Naive thymus-derived CD4-positive, alpha-beta T cell (primary cell): ENCODE measurements at regions not wholly inside any gene's neighbourhood (a gene's known extent, or its start where the extent isn't known, plus 50 kb on each side); places are given as distances from the start of the nearest gene placed in this dataset.

Source experiments
- ATAC-seq: fragments of 150-1000 bp; cut with Tn5 transposase; 2 replicates; pipeline ENCODE4 v1.10.0; 2021; ENCODE audit warnings: mild to moderate bottlenecking, moderate library complexity
- CTCF ChIA-PET: fragments of 350-600 bp; sonication (Branson Sonifier 250); formaldehyde crosslinking; loops from one replicate; lab custom pipeline; 2021; ENCODE audit warnings: antibody characterized with exemption; lab: Charles Lee
- POLR2A ChIA-PET: fragments of 350-600 bp; sonication (Branson Sonifier 250); formaldehyde crosslinking; loops from one replicate; lab custom pipeline; 2021; ENCODE audit warnings: antibody characterized with exemption, inconsistent platforms; lab: Charles Lee
- DNase-seq, 9 donors: peaks; one replicate each; pipeline versions ENCODE4 v3.0.0 to v3.0.0-alpha.2; 2020 to 2022; ENCODE audit warnings: mixed read lengths in 1 of 9
- H3K27ac ChIP-seq: one replicate; pipeline ENCODE4 v1.7.0; 2013; ENCODE audit warnings: mild to moderate bottlenecking, low read depth, low read length, moderate library complexity
- H3K27me3 ChIP-seq, 2 donors: one replicate each; pipeline ENCODE4 v1.7.0; 2013; ENCODE audit warnings: low read length in 2 of 2, mild to moderate bottlenecking in 2 of 2, moderate library complexity in 2 of 2; ENCODE audit not compliant: control insufficient read depth in 2 of 2, insufficient read depth in 2 of 2
- H3K36me3 ChIP-seq, 3 experiments: 1 replicate in 2 of 3; 2 replicates in 1 of 3; pipeline ENCODE4 v1.7.0; 2013; ENCODE audit warnings: low read length in 3 of 3, mild to moderate bottlenecking in 3 of 3, moderate library complexity in 1 of 3; ENCODE audit not compliant: insufficient read depth in 3 of 3, control insufficient read depth in 2 of 3
- H3K4me1 ChIP-seq, 2 donors: one replicate each; pipeline ENCODE4 v1.7.0; 2013; ENCODE audit warnings: low read length in 2 of 2, mild to moderate bottlenecking in 2 of 2, moderate library complexity in 1 of 2; ENCODE audit not compliant: control insufficient read depth in 2 of 2, insufficient read depth in 2 of 2
- H3K4me3 ChIP-seq: 2 replicates; pipeline ENCODE4 v1.7.0; 2013; ENCODE audit warnings: mild to moderate bottlenecking, low read length
- H3K9me3 ChIP-seq, 3 experiments: 1 replicate in 2 of 3; 2 replicates in 1 of 3; pipeline ENCODE4 v1.7.0; 2013; ENCODE audit warnings: low read length in 3 of 3; ENCODE audit not compliant: control insufficient read depth in 2 of 3
- H3K27ac Mint-ChIP-seq, 9 donors: one replicate each; pipeline ENCODE4 v1.8.0; 2020 to 2022; ENCODE audit warnings: mixed read lengths in 9 of 9, mild to moderate bottlenecking in 8 of 9, moderate library complexity in 5 of 9, inconsistent platforms in 2 of 9
- H3K27me3 Mint-ChIP-seq, 5 donors: one replicate each; pipeline ENCODE4 v1.8.0; 2021 to 2022; ENCODE audit warnings: mixed read lengths in 5 of 5, mild to moderate bottlenecking in 1 of 5
- H3K36me3 Mint-ChIP-seq, 5 donors: one replicate each; pipeline ENCODE4 v1.8.0; 2020 to 2022; ENCODE audit warnings: mixed read lengths in 5 of 5, mild to moderate bottlenecking in 3 of 5, inconsistent platforms in 1 of 5
- H3K4me1 Mint-ChIP-seq, 7 donors: one replicate each; pipeline ENCODE4 v1.8.0; 2020 to 2022; ENCODE audit warnings: mixed read lengths in 7 of 7, mild to moderate bottlenecking in 3 of 7, inconsistent platforms in 1 of 7
- H3K4me3 Mint-ChIP-seq, 10 donors: one replicate each; pipeline ENCODE4 v1.8.0; 2020 to 2022; ENCODE audit warnings: mild to moderate bottlenecking in 10 of 10, mixed read lengths in 10 of 10, moderate library complexity in 6 of 10, inconsistent platforms in 2 of 10
- H3K9me3 Mint-ChIP-seq, 11 donors: one replicate each; pipeline ENCODE4 v1.8.0; 2020 to 2022; ENCODE audit warnings: mixed read lengths in 11 of 11, mild to moderate bottlenecking in 4 of 11, inconsistent platforms in 1 of 11, moderate library complexity in 1 of 11
- intact Hi-C, 2 donors: fragments of 100-400 bp; cut with micrococcal nuclease; formaldehyde crosslinking; loops; one replicate each; pipeline ENCODE4 v1.15.1; 2023

- Histone ChIP-seq H3K4me1 (no peaks in the 10 kb centered on the region), H3K27me3 (peaks cover 0 to 3% of the 10 kb centered on the region in 2 donors), H3K36me3 (no peaks in the 10 kb centered on the region), H3K4me3 (no peak overlapping the region), H3K9me3 (no peaks in the 10 kb centered on the region), H3K27ac (no peak overlapping the region)
- intact Hi-C loops = no loop called here
- ATAC-seq = no peak
- CTCF ChIA-PET = no interaction called here
- Mint-ChIP-seq H3K4me3 (no peak overlapping the region), H3K36me3 (no peaks in the 10 kb centered on the region), H3K4me1 (no peaks in the 10 kb centered on the region), H3K9me3 (no peaks in the 10 kb centered on the region), H3K27ac (no peak overlapping the region), H3K27me3 (peaks cover 0 to 3% (median 0%) of the 10 kb centered on the region in 5 donors)
- DNase-seq = no peak
- POLR2A ChIA-PET = no interaction called here
Measured at GRCh38 chrX:125103693-125104092, 216.0 kb upstream of the TEX13C start.

- ChIA-PET POLR2A (no interaction called here), CTCF (no interaction called here)
- H3K27me3 Mint-ChIP-seq = peaks cover 0 to 9% (median 4%) of the 10 kb centered on the region in 5 donors
- Histone ChIP-seq H3K4me3 (no peak overlapping the region), H3K27me3 (no peaks in the 10 kb centered on the region), H3K27ac (no peak overlapping the region), H3K4me1 (no peaks in the 10 kb centered on the region), H3K36me3 (no peaks in the 10 kb centered on the region), H3K9me3 (no peaks in the 10 kb centered on the region)
- H3K9me3 Mint-ChIP-seq = no peaks in the 10 kb centered on the region
- no peak overlapping the region for H3K4me3 Mint-ChIP-seq
- no peaks in the 10 kb centered on the region for H3K4me1 Mint-ChIP-seq
- no peaks in the 10 kb centered on the region for H3K36me3 Mint-ChIP-seq
- no peak for DNase-seq
- no peak for ATAC-seq
- H3K27ac Mint-ChIP-seq = no peak overlapping the region
- intact Hi-C loops = no loop called here
Measured at GRCh38 chrX:125108921-125109320, 210.8 kb upstream of the TEX13C start.

DNA sequence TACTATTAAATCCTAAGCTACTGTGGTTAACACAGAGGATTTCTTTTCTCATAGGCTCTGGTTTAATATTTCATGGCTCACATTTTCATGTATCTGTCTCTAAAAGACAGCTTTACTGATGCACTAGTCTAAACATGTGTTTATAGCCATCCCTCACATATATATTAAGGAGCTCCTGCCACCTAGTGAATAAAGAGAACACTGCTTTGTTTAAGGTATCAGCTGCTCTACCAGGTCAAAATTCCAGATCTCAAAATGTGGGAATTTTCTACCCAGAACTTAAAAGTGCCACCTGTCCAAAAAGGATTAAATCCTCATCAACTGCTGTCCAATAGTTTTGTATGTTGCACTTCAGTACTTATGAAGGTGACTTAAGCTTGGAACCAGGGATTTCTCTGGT lies 188.5 kb upstream of the TEX13C start:
- no peaks in the 10 kb centered on the region for H3K36me3 Mint-ChIP-seq
- POLR2A ChIA-PET = no interaction called here
- Histone ChIP-seq H3K4me3 (no peak overlapping the region), H3K27me3 (no peaks in the 10 kb centered on the region), H3K9me3 (no peaks in the 10 kb centered on the region), H3K27ac (no peak overlapping the region), H3K36me3 (no peaks in the 10 kb centered on the region), H3K4me1 (no peaks in the 10 kb centered on the region)
- ATAC-seq (no peak), DNase-seq (peak in 2 of 9 donors; percentile 5 to 8)
- intact Hi-C loops = loop anchor here (1.0 to 5.0 kb wide), 3 partner anchors 725 to 1169 kb away; partner anchors contain the start of gene STAG2 (in 1 of the 2)
- H3K4me1 Mint-ChIP-seq = no peaks in the 10 kb centered on the region
- peaks cover 0 to 6% (median 2%) of the 10 kb centered on the region in 11 donors for H3K9me3 Mint-ChIP-seq
- H3K27ac Mint-ChIP-seq = no peak overlapping the region
- CTCF ChIA-PET = interaction anchor here (0.5 to 1.7 kb wide), 5 partner anchors 723 to 1298 kb away, joined by 3 to 5 read pairs (median 3); no protein-coding TSS in a partner anchor
- H3K4me3 Mint-ChIP-seq = no peak overlapping the region
- H3K27me3 Mint-ChIP-seq = peaks cover 0 to 3% (median 0%) of the 10 kb centered on the region in 5 donors

DNA sequence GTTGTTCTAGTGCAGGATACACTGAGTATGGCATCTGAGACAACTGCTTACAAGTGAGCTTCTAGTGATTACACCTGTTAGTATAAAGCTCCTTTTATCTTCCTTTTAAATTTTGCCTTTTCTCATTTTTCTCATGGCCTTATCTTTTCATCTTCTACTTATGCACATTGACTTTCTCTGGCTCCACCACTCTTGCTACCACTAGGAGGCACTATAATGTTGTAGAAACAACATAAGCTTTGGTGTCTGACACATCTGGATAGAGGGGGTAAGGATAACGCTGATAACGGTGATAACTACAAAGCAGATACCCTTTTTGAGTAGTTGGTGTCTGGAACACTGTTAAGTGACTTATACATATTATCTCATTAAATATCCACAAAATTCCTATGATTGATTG lies 187.4 kb upstream of the TEX13C start:
- ChIA-PET CTCF (interaction anchor here (1.4 kb wide), 1 partner anchor 745 kb away, joined by 3 read pairs; no protein-coding TSS in a partner anchor), POLR2A (no interaction called here)
- ATAC-seq = no peak
- H3K36me3 ChIP-seq = no peaks in the 10 kb centered on the region
- H3K27ac ChIP-seq = no peak overlapping the region
- Mint-ChIP-seq H3K4me3 (no peak overlapping the region), H3K36me3 (no peaks in the 10 kb centered on the region), H3K4me1 (no peaks in the 10 kb centered on the region), H3K27me3 (no peaks in the 10 kb centered on the region), H3K27ac (no peak overlapping the region), H3K9me3 (peaks cover 0 to 6% (median 2%) of the 10 kb centered on the region in 11 donors)
- no peaks in the 10 kb centered on the region for H3K4me1 ChIP-seq
- peak in 1 of 9 donors; percentile 2 for DNase-seq
- no peak overlapping the region for H3K4me3 ChIP-seq
- H3K27me3 ChIP-seq = no peaks in the 10 kb centered on the region
- intact Hi-C loops = loop anchor here in 1 of 2 donors (5.0 kb wide), 2 partner anchors 745 to 1170 kb away; partner anchors contain the start of gene STAG2
- no peaks in the 10 kb centered on the region for H3K9me3 ChIP-seq

DNA sequence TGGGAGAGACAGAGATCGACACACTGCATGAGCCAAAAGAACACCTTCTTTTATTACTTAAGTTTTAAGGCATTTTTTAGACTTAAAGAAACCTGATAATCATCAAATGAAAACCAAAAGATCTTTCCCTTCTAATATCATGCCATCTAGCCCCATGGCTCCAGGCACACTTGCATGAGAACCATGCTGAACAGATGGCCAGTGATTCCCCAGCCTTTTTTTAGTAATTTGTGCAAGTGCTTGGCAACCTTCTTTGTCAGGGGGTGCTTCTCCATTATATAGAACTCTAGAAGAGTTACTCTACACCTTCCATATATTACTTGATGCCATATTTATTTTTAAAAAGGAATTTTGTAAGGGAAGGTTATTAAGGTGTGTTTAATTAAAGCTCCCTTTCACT lies 182.2 kb upstream of the TEX13C start:
- ATAC-seq (no peak), DNase-seq (no peak)
- no peak overlapping the region for H3K27ac Mint-ChIP-seq
- Histone ChIP-seq H3K36me3 (no peaks in the 10 kb centered on the region), H3K4me3 (no peak overlapping the region), H3K4me1 (no peaks in the 10 kb centered on the region), H3K9me3 (no peaks in the 10 kb centered on the region), H3K27ac (no peak overlapping the region), H3K27me3 (no peaks in the 10 kb centered on the region)
- ChIA-PET CTCF (no interaction called here), POLR2A (no interaction called here)
- H3K4me3 Mint-ChIP-seq = no peak overlapping the region
- intact Hi-C loops = no loop called here
- peaks cover 0 to 2% (median 0%) of the 10 kb centered on the region in 11 donors for H3K9me3 Mint-ChIP-seq
- H3K4me1 Mint-ChIP-seq = no peaks in the 10 kb centered on the region
- H3K27me3 Mint-ChIP-seq = peaks cover 0 to 4% (median 0%) of the 10 kb centered on the region in 5 donors
- H3K36me3 Mint-ChIP-seq = no peaks in the 10 kb centered on the region

GRCh38 chrX:125150231-125150630 lies 169.4 kb upstream of the TEX13C start:
- no peaks in the 10 kb centered on the region for H3K36me3 Mint-ChIP-seq
- no peak for DNase-seq
- H3K4me1 Mint-ChIP-seq = no peaks in the 10 kb centered on the region
- Histone ChIP-seq H3K9me3 (no peaks in the 10 kb centered on the region), H3K27ac (no peak overlapping the region), H3K4me1 (no peaks in the 10 kb centered on the region), H3K4me3 (no peak overlapping the region), H3K36me3 (no peaks in the 10 kb centered on the region), H3K27me3 (no peaks in the 10 kb centered on the region)
- no peak overlapping the region for H3K27ac Mint-ChIP-seq
- no peaks in the 10 kb centered on the region for H3K9me3 Mint-ChIP-seq
- H3K4me3 Mint-ChIP-seq = no peak overlapping the region
- intact Hi-C loops = no loop called here
- ATAC-seq = no peak
- no peaks in the 10 kb centered on the region for H3K27me3 Mint-ChIP-seq
- CTCF ChIA-PET = no interaction called here
- POLR2A ChIA-PET = no interaction called here

GRCh38 chrX:125151146-125151545 lies 168.5 kb upstream of the TEX13C start:
- Mint-ChIP-seq H3K36me3 (no peaks in the 10 kb centered on the region), H3K4me3 (no peak overlapping the region), H3K9me3 (no peaks in the 10 kb centered on the region), H3K4me1 (no peaks in the 10 kb centered on the region), H3K27me3 (no peaks in the 10 kb centered on the region), H3K27ac (no peak overlapping the region)
- Histone ChIP-seq H3K27ac (no peak overlapping the region), H3K9me3 (no peaks in the 10 kb centered on the region), H3K4me1 (no peaks in the 10 kb centered on the region), H3K36me3 (no peaks in the 10 kb centered on the region), H3K27me3 (no peaks in the 10 kb centered on the region), H3K4me3 (no peak overlapping the region)
- ChIA-PET POLR2A (no interaction called here), CTCF (no interaction called here)
- intact Hi-C loops = no loop called here
- ATAC-seq = no peak
- no peak for DNase-seq
